Colonic mucosa (tissue), 4 donors: ENCODE measurements at regions not wholly inside any gene's neighbourhood (a gene's known extent, or its start where the extent isn't known, plus 50 kb on each side); places are given as distances from the start of the nearest gene placed in this dataset.

ENCODE experiments used
- DNase-seq: peaks from one replicate; pipeline ENCODE4 v3.0.0-alpha.2; 2020
- H3K27ac ChIP-seq: fragments of 200-600 bp; one replicate; pipeline ENCODE4 v1.8.0; 2021
- H3K27me3 ChIP-seq: fragments of 200-600 bp; one replicate; pipeline ENCODE4 v1.8.0; 2021
- H3K36me3 ChIP-seq: fragments of 200-600 bp; one replicate; pipeline ENCODE4 v1.8.0; 2021
- H3K4me1 ChIP-seq: fragments of 200-600 bp; one replicate; pipeline ENCODE4 v1.8.0; 2021; ENCODE audit warnings: mild to moderate bottlenecking
- H3K4me3 ChIP-seq: fragments of 200-600 bp; one replicate; pipeline ENCODE4 v1.8.0; 2021
- H3K9ac ChIP-seq, 2 donors: one replicate each; pipeline ENCODE4 v1.7.0; 2013; ENCODE audit warnings: control low read depth in 2 of 2, low read depth in 2 of 2, low read length in 2 of 2
- H3K9me3 ChIP-seq: fragments of 200-600 bp; one replicate; pipeline ENCODE4 v1.8.0; 2021
- CTCF ChIP-seq: fragments of 200-600 bp; IDR thresholded peaks from one replicate; pipeline ENCODE4 v1.8.0; 2022; ENCODE audit warnings: antibody characterized with exemption, mild to moderate bottlenecking
- intact Hi-C: fragments of 100-400 bp; cut with DNase I; formaldehyde crosslinking; loops from one replicate; pipeline ENCODE4 v1.14.1; 2022
- donor health status: healthy.
- donor health status: DM: no; HTN: no; CAD: no.
- donor health status: DM: no; HTN: no; CAD: no.

DNA sequence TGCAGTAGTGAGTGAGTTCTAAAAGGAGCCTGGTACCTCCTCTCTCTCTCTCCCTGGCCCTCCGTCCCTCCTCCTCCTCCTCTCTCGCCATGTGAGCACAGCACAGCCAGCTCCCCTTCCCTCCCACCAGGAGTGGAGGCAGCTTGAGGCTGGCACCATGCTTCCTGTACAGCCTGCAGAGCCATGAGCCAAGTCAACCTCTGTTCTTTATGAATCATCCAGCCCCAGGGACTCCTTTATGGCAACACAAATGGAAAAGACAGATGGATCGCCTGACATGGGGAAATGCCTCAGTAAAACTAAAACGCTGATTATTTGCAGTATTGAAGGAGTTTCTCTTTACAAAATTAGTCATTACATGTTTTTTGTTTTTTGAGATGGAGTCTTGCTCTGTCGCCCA is 233.7 kb upstream of the ARID1B start:
- H3K27ac ChIP-seq, result no peak overlapping the region
- H3K4me3 ChIP-seq, result no peak overlapping the region
- no peaks in the 10 kb centered on the region for H3K27me3 ChIP-seq
- H3K9me3 ChIP-seq, result no peaks in the 10 kb centered on the region
- no peak for TF ChIP-seq CTCF
- H3K9ac ChIP-seq, result no peak overlapping the region
- no peaks in the 10 kb centered on the region for H3K4me1 ChIP-seq
- intact Hi-C loops, result no loop called here
- H3K36me3 ChIP-seq, result no peaks in the 10 kb centered on the region
- DNase-seq, result no peak

GRCh38 chr6:156538875-156539660 is 238.1 kb upstream of the ARID1B start:
- no peaks in the 10 kb centered on the region for H3K9me3 ChIP-seq
- no peak overlapping the region for H3K27ac ChIP-seq
- H3K4me1 ChIP-seq, result no peaks in the 10 kb centered on the region
- H3K36me3 ChIP-seq, result no peaks in the 10 kb centered on the region
- intact Hi-C loops, result no loop called here
- TF ChIP-seq CTCF, result no peak
- DNase-seq, result no peak
- no peak overlapping the region for H3K4me3 ChIP-seq
- no peaks in the 10 kb centered on the region for H3K27me3 ChIP-seq
- no peak overlapping the region for H3K9ac ChIP-seq

DNA sequence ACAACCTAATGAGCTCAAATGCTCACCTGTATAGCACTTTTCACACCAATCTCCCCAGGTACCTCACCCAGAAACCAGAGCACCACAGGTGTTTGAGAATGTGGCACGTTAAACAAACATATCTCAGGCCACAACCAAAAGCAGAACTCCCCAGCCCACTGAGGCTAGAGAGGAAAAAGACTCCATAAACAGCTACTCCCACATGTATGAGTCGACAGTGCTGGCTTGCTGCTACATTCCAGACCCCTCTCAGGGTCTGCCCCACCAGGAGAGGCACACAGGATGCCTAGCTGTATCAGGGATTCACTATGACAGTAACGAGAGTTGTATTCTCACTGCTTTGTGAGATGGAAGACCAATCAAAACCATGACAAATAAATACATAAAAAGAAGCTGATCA is 242.6 kb upstream of the ARID1B start:
- Histone ChIP-seq H3K36me3 (no peaks in the 10 kb centered on the region), H3K27me3 (no peaks in the 10 kb centered on the region), H3K9me3 (no peaks in the 10 kb centered on the region), H3K9ac (no peak overlapping the region), H3K27ac (no peak overlapping the region), H3K4me3 (no peak overlapping the region), H3K4me1 (no peaks in the 10 kb centered on the region)
- intact Hi-C loops, result no loop called here
- no peak for DNase-seq
- TF ChIP-seq CTCF, result no peak

GRCh38 chr6:156533872-156534524 is 243.2 kb upstream of the ARID1B start:
- Histone ChIP-seq H3K4me3 (no peak overlapping the region), H3K9ac (no peak overlapping the region), H3K36me3 (no peaks in the 10 kb centered on the region), H3K9me3 (no peaks in the 10 kb centered on the region), H3K27ac (no peak overlapping the region), H3K27me3 (no peaks in the 10 kb centered on the region), H3K4me1 (no peaks in the 10 kb centered on the region)
- no peak for TF ChIP-seq CTCF
- no peak for DNase-seq
- intact Hi-C loops, result no loop called here

DNA sequence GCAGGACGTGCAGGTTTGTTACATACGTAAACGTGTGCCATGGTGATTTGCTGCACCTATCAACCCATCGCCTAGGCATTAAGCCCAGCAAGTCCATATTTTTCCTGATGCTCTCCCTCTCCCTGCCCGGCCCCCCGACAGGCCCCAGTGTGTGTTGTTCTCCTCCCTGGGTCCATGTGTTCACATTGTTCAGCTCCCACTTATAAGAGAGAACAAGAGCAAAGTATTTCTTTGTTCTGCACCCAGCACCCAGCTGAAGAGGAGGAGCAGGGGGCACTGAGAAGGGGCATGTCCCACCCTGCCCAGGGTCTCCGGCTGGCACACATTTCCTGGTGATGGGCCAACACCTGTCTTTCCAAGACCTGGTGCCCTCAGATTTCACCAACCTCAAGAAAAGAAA is 251.1 kb upstream of the ARID1B start:
- H3K36me3 ChIP-seq, result no peaks in the 10 kb centered on the region
- intact Hi-C loops, result no loop called here
- no peak for TF ChIP-seq CTCF
- H3K27ac ChIP-seq, result no peak overlapping the region
- no peaks in the 10 kb centered on the region for H3K4me1 ChIP-seq
- H3K9me3 ChIP-seq, result no peaks in the 10 kb centered on the region
- H3K4me3 ChIP-seq, result no peak overlapping the region
- no peak for DNase-seq
- H3K27me3 ChIP-seq, result no peaks in the 10 kb centered on the region
- no peak overlapping the region for H3K9ac ChIP-seq
